Right forelimb (tissue), 1 donor: ENCODE measurements at regions not wholly inside any gene's neighbourhood (a gene's known extent, or its start where the extent isn't known, plus 50 kb on each side); places are given as distances from the start of the nearest gene placed in this dataset.
"Not testable (repeated sequence)": the region's sequence is repeated elsewhere in the genome, so short reads cannot be mapped to it uniquely, and the experiment has no call there.

Source experiments
- DNase-seq: peaks from one replicate; pipeline ENCODE4 v3.0.0-alpha.2; 2018

GRCh38 chr1:234836776-234837357 lies 226.9 kb upstream of the IRF2BP2 start:
- DNase-seq: no peak

DNA sequence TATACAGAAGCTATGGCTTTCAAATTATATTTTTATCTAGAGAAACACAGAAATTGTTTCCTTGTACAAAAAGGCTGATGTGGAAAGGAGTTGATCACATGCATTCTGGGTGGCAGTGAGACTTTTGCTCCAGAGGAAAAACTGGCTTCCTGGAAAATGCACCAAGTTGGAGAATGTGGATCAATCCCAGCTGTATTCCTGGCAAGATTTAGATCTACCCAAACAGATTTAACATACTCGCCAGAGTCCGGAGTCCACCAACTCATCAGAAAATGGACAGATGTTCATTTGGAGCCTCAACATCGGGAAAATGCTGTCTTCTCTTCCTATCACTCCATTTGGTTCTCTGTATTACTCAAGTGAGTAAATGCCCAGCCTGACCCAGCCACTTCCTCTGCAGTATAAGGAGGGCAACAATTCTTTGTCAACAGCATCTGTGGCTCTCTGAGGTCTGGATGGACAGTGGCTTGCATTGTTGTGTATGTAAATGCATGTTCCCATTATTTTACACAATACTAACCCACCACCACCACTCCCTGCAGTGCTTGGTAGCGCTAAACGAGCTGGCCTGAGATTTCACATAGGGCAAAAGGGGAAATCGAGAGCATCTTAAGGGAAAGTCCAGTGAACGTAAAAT lies 226.2 kb upstream of the IRF2BP2 start:
- DNase-seq: no peak

DNA sequence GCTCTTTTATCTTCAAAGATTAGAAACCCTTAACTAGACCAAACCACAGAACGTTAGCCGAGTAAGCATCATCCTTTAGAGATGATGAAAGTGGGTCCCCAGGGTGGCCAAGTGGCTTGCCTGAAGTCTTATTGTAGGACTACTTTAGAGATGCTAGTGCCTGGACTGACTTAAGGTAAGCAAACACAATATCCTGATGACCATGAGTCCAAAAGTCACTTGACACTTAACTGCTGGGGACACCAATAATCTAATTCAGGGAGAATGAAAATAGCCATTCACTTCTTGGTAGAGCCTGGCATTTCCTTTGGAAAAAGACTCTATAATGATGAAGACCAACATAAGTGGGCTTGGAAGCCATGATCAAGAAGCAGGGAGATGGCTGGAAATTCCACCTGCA lies 225.3 kb upstream of the IRF2BP2 start:
- no peak for DNase-seq

- DNase-seq: no peak
Observed at GRCh38 chr1:234833646-234834045, 223.7 kb upstream of the IRF2BP2 start.

- no peak for DNase-seq
Observed at GRCh38 chr1:234833118-234833517, 223.1 kb upstream of the IRF2BP2 start.

GRCh38 chr1:234827656-234828055 lies 217.7 kb upstream of the IRF2BP2 start:
- no peak for DNase-seq

- DNase-seq: no peak
Observed at GRCh38 chr1:234827181-234827580, 217.2 kb upstream of the IRF2BP2 start.

GRCh38 chr1:234826352-234826751 lies 216.4 kb upstream of the IRF2BP2 start:
- no peak for DNase-seq

DNA sequence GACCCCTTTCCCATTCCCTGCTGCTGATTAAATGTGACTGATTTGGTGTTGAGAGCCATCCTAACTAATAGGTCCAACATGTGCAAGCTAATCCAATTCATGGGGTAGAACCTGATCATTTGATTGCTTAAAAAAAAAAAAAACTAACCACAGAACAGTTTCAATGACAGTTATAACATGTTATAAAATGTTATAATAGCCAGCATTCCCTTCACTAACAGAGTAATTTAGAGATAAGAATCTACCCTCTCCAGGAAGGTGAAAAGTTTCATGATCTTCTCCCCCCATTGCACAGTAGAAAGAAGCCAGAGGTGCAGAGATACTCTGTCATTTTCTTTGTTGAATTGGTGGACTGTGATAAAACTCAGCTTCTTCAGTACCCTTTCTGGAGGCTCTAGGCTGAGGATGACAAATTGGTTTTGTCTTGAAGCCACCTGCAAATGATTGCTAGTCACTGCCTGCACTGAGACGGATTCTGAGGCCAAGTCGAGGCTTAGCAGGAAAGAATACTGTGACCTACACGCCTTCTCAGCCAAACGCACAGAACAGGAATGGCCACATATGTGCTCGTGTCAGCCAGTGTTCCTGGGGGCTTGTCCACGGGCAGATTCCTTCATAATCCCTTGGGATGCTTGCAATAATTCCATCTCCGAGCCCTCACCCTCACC lies 215.7 kb upstream of the IRF2BP2 start:
- no peak for DNase-seq

GRCh38 chr1:234824836-234825235 lies 214.9 kb upstream of the IRF2BP2 start:
- DNase-seq: not testable (repeated sequence)

GRCh38 chr1:234823191-234824176 lies 213.5 kb upstream of the IRF2BP2 start:
- DNase-seq: no peak

- no peak for DNase-seq
Observed at GRCh38 chr1:234821840-234822239, 211.9 kb upstream of the IRF2BP2 start.

DNA sequence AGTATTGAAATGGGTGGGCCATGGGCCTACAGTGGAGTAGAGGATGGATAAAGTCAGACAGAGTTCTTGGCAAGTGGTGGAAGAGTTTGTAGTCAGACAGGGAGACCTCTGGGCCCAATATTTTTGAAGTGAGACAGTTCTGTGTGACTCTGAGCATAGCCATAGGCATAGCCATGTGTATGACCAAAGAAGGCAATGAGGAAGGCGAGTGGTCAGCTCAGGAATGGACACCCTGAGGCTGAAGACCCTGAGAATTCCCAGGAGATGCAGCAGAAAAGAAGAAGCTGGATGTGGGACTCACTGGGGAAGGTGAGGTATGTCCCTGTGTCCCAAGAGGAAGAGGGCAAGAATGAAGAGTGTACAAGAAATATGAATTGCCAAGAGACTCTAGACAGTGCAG lies 210.6 kb upstream of the IRF2BP2 start:
- no peak for DNase-seq

DNA sequence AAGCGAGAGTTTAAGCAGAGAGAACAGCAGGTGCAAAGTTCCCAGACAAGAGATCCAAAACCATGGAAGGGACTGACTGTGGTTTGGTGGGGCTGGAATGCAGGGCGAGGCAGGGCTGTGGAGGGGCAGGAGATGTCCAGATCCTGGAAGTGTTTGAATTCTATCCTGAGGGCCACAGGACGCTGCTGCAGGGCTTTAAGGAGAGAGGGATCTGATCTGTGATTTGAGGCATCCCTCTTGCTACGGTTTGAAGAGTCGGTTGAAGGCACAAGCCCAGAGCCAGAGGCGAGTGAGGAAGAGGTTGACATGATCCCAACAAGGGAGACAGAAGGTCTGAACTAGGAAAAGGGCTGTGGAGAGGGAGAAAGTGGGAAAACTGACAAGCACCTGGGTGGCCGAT lies 209.9 kb upstream of the IRF2BP2 start:
- not testable (repeated sequence) for DNase-seq

- DNase-seq: not testable (repeated sequence)
Observed at GRCh38 chr1:234818040-234818387, 208.0 kb upstream of the IRF2BP2 start.

DNA sequence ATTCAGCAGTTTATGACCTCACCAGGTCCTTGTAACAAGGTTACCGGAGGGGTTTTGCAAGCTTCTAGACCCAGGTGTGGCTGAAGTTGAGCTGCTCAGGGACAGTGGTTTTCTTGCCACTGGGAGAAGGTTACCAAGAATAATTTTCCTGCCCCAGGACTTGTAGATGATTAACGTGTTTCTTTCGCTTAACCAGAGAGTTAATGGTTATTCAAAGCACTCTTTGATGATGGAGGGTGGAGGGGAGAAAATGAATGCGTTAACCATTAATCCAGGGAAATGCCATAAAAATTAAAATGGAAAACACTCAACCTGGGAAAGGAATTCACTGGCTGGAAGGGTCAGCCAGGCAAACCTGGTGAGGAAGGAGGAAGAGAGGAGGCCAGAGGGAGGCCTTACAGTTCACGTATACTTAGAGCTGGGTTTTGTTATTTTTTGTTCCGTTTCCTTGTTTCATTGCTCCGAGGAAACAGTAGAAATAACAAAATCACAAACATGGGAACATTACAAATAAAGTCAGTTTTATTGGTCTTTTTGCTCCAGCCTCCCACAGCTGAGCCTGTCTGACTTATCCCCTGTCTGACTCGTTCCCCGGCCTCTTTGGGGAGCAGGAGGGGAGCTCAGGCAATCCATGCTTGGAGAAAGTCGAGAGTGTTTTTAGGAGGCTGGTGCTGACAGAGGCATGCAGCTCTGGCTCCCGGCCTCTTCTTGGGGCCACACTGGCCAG lies 207.5 kb upstream of the IRF2BP2 start:
- DNase-seq: not testable (repeated sequence)

GRCh38 chr1:234816864-234817263 lies 206.9 kb upstream of the IRF2BP2 start:
- DNase-seq: not testable (repeated sequence)

DNA sequence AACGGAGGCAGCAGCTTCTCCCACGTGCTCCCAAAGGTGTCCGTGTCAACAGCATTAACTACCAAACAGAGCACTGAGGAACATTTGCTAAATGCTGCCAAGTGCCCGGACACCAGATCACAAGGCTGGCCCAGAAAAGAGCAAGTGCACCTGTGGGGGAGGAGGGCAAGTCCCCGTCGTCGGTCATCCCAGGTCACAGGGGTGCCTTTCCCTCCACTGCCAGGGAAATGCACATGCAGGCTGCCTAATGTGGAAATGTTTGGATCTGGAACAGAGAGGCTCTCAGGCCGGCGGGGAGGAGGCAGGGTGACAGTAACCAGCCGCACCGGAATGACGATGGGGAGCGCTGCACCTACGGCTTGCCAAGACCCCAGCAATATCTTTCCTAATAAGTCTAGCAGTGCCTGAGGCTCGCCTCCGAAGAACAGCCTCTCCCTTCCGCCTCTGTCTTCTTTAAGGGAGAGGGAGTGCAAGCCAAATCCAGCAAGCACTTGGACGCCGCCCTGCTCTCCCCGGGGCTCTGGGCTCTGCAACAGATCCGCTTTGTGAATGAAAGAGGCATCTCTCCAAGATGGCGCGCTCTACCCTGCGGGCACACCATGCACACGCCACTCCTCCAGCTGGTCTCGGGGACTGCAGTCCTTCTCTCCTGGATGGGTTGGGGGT lies 206.3 kb upstream of the IRF2BP2 start:
- DNase-seq: peak; percentile 69

DNA sequence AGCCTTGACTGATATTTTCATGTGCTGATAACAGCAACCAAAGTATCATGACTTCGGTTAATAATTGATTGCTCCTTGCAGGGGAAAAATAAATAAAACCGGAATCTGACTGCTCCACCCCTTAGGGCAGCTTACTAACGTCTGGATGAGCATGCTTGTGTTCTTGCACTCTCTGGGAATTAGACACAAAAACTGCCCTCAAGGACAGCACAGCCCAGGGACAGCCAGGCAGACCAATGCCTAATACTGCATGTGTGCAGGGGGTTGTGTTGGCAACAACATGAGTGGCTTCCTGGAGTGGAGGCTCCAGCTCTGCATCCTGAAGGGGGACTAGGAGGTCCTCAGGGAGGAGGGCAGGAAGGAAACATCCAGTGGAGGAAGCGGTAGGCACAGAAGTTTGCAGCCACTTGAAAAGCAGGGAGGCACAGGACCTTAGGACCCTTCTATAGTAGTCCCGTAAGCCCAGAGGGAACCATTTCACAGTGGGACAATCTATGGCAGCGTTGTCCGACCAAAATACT lies 205.4 kb upstream of the IRF2BP2 start:
- not testable (repeated sequence) for DNase-seq

- not testable (repeated sequence) for DNase-seq
Observed at GRCh38 chr1:234814235-234814634, 204.3 kb upstream of the IRF2BP2 start.

DNA sequence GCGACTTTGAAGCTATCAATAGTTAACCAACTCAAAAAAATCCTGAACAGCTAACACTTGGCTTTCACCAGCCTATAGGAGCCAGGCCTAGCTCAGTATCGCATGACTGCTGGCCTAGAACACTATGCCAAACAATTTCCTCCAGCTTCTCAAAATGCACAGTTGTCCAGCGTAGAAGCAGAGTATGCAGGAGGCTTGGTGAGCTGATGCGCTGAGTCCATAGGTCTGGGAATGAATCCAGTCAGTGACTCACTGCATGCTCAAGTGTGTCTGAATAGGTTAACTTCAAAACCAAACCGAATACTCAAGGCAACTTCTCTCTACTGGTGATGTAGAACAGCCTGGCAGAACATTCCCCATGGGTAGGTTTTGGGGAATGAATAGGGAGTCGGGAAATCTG lies 201.8 kb upstream of the IRF2BP2 start:
- not testable (repeated sequence) for DNase-seq

GRCh38 chr1:234810726-234811125 lies 200.7 kb upstream of the IRF2BP2 start:
- DNase-seq: not testable (repeated sequence)
